ENCODE measurements at regions not wholly inside any gene's neighbourhood (a gene's known extent, or its start where the extent isn't known, plus 50 kb on each side); places are given as distances from the start of the nearest gene placed in this dataset.

- TF ChIP-seq, protein P1, sequence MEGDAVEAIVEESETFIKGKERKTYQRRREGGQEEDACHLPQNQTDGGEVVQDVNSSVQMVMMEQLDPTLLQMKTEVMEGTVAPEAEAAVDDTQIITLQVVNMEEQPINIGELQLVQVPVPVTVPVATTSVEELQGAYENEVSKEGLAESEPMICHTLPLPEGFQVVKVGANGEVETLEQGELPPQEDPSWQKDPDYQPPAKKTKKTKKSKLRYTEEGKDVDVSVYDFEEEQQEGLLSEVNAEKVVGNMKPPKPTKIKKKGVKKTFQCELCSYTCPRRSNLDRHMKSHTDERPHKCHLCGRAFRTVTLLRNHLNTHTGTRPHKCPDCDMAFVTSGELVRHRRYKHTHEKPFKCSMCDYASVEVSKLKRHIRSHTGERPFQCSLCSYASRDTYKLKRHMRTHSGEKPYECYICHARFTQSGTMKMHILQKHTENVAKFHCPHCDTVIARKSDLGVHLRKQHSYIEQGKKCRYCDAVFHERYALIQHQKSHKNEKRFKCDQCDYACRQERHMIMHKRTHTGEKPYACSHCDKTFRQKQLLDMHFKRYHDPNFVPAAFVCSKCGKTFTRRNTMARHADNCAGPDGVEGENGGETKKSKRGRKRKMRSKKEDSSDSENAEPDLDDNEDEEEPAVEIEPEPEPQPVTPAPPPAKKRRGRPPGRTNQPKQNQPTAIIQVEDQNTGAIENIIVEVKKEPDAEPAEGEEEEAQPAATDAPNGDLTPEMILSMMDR (IDR thresholded peaks at IDR 0.05; ENCODE audit: control extremely low read depth in 1 of 3, insufficient read depth in 1 of 3, low read depth in 1 of 3, low read length in 3 of 3): peak in 2 of 3 experiments; percentile 33 to 42; a peak in 2 of 4 replicates
- TF ChIP-seq, protein P2, sequence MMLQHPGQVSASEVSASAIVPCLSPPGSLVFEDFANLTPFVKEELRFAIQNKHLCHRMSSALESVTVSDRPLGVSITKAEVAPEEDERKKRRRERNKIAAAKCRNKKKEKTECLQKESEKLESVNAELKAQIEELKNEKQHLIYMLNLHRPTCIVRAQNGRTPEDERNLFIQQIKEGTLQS (IDR thresholded peaks at IDR 0.05; ENCODE audit: insufficient read depth, low read depth, low read length): no peak
- TF ChIP-seq YY1 (IDR thresholded peaks at IDR 0.05; ENCODE audit: low read depth, low read length): no peak
- no peak for TF ChIP-seq FOSL1 (IDR thresholded peaks at IDR 0.05; ENCODE audit: insufficient read depth, low read depth, low read length)
- no peak for TF ChIP-seq POLR2A (IDR thresholded peaks at IDR 0.05; ENCODE audit: control extremely low read depth in 1 of 2, low read depth in 2 of 2, low read length in 2 of 2)
- no peak for TF ChIP-seq GABPA (IDR thresholded peaks at IDR 0.05; ENCODE audit: borderline replicate concordance, insufficient read depth, low read length)
- TF ChIP-seq EZH2 (IDR thresholded peaks at IDR 0.05; ENCODE audit: low read depth, low read length, severe bottlenecking): no peak
- TF ChIP-seq RFX5 (IDR thresholded peaks at IDR 0.05; ENCODE audit: borderline replicate concordance, low read depth, low read length): no peak
- no peak for TF ChIP-seq GTF2F1 (IDR thresholded peaks at IDR 0.05; ENCODE audit: borderline replicate concordance, low read depth, low read length)
- TF ChIP-seq CEBPB (IDR thresholded peaks at IDR 0.05; ENCODE audit: low read depth, low read length): no peak
- TF ChIP-seq EGR1 (IDR thresholded peaks at IDR 0.05; ENCODE audit: borderline replicate concordance, low read depth, low read length): no peak
- no peak for TF ChIP-seq TAF1 (IDR thresholded peaks at IDR 0.05; ENCODE audit: low read depth, low read length)
- TF ChIP-seq EP300 (IDR thresholded peaks at IDR 0.05; ENCODE audit: borderline replicate concordance in 1 of 2, low read depth in 2 of 2, low read length in 2 of 2): no peak
Observed at GRCh38 chr13:57558051-57558467, 73.5 kb upstream of the PCDH17 start.

Measured in H1 (cell line).